ENCODE measurements at regions not wholly inside any gene's neighbourhood (a gene's known extent, or its start where the extent isn't known, plus 50 kb on each side); places are given as distances from the start of the nearest gene placed in this dataset.

DNA sequence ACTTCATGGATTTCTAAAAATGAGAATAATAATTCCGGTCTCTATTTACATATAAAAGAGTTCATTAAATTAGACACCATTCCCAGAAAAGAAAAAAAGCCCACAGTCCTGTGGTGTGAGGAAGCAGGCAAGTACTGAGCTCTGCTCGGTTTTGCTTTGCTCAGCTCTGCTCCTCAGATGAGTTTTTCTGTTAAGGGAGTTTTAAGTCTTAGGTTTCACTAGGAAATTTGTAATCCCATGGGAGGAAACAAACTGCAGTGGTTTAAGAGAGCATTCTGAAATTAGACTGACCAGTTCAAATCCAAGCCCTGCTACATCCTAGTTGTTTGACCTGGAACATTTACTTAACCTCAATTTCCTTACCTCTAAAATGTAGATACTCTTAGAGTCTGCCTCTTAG, 338.6 kb upstream of the MMADHC start:
- TF ChIP-seq, protein P1, sequence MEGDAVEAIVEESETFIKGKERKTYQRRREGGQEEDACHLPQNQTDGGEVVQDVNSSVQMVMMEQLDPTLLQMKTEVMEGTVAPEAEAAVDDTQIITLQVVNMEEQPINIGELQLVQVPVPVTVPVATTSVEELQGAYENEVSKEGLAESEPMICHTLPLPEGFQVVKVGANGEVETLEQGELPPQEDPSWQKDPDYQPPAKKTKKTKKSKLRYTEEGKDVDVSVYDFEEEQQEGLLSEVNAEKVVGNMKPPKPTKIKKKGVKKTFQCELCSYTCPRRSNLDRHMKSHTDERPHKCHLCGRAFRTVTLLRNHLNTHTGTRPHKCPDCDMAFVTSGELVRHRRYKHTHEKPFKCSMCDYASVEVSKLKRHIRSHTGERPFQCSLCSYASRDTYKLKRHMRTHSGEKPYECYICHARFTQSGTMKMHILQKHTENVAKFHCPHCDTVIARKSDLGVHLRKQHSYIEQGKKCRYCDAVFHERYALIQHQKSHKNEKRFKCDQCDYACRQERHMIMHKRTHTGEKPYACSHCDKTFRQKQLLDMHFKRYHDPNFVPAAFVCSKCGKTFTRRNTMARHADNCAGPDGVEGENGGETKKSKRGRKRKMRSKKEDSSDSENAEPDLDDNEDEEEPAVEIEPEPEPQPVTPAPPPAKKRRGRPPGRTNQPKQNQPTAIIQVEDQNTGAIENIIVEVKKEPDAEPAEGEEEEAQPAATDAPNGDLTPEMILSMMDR (IDR thresholded peaks at IDR 0.05; ENCODE audit: insufficient read depth, low read depth, low read length) = no peak
- DNase-seq (ENCODE audit: low read depth) = no peak
- no peak overlapping the region for H3K4me3 ChIP-seq (ENCODE audit: low read depth, low read length)

DNA sequence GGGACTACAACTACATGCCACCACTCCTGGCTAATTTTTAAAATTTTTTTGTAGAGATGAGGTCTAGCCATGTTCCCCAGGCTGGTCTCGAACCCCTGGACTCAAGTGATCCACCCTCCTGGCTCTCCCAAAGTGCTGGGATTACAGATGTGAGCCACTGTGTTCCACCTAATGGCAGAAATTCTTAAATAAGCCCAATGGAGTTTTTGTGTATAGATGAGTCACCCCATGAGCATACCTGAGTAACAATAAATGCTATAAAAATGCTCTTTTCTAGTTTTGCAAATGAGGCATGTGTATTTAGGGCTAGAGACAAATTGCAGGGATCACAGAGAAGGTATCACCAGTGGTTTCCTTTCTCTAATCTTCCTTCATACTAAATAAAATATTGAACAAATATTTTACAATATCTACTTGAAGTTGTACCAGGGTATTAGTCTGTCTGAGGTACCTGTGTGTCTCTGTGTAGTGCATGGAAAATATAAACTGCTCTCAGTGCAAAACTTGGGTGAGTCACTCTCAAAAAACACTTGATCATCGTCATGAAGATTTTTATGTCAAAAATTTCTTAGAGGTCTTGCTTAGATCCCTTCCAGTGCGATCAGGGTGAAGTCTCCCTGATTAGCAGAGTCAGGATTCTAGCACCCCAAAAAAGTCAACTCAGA, 337.1 kb upstream of the MMADHC start:
- DNase-seq (ENCODE audit: low read depth) = no peak
- TF ChIP-seq, protein P1 (IDR thresholded peaks at IDR 0.05; ENCODE audit: insufficient read depth, low read depth, low read length) = no peak
- no peak overlapping the region for H3K4me3 ChIP-seq (ENCODE audit: low read depth, low read length)

DNA sequence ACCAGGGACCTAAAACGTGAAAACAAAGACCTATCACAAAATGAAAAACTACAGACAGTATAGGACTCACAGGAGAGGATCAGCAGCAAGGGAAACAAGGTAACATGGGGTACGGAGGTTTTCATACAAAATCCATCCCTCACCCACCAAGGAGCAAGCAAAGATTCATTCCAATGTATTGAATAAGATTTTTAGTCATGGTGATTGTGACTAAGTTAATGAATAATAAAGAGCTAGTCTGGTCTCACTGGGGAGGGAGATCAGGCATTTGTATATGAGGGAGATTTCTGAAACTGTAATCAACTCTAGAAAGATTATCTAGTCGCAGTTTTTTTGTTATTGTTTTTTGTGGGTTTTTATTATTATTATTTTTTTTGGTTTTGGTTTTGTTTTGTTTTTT, 336.5 kb upstream of the MMADHC start:
- TF ChIP-seq, protein P1 (IDR thresholded peaks at IDR 0.05; ENCODE audit: insufficient read depth, low read depth, low read length) = no peak
- no peak overlapping the region for H3K4me3 ChIP-seq (ENCODE audit: low read depth, low read length)
- DNase-seq (ENCODE audit: low read depth) = no peak

DNA sequence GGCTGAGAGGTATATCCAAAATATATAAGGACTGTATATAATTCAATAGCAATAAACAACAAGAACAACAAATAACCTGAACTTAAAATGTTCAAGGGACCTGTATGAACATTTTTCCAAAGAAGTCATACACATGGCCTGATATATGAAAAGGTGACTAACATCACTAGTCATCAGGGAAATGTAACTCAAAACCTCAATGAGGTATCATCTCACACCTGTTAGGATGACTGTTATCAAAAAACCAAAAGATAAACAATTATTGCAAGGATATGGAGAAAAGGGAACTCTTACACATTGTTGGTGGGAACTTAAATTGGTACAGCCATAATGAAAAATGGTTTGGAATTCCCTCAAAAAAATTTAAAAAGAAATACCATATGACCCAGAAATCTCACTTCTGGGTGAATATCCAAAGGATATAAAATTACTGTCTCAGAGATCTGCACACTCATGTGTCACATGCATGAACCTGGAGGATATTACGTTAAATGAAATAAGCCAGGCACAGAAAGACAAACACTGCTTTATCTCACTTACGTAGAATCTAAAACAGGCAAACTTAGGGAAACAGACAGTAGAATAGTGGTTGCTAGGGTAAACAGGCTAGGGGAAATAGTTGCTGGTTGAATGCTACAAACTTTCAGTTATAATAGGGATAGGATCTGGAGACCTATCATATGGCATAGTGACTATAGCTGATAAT, 334.5 kb upstream of the MMADHC start:
- TF ChIP-seq, protein P1 (IDR thresholded peaks at IDR 0.05; ENCODE audit: insufficient read depth, low read depth, low read length) = no peak
- no peak overlapping the region for H3K4me3 ChIP-seq (ENCODE audit: low read depth, low read length)
- DNase-seq (ENCODE audit: low read depth) = no peak

DNA sequence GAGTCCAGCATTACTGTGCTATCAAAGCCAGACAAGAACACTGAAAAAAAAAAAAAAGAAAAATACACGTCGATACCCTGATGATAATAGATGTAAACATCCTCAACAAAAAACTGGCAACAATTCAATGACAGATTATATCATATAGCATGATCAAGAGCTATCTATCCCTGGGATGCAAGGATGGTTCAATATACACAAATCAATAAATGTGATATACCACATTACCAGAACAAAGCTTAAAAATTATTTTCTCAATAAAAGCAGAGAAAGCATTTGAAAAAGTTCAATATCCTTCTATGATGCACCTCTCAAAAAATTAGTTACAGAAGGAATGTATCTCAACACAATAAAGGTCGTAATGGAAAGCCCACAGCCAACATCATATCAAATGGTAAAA, 332.8 kb upstream of the MMADHC start:
- H3K4me3 ChIP-seq (ENCODE audit: low read depth, low read length) = no peak overlapping the region
- no peak for DNase-seq (ENCODE audit: low read depth)
- TF ChIP-seq, protein P1 (IDR thresholded peaks at IDR 0.05; ENCODE audit: insufficient read depth, low read depth, low read length) = no peak

DNA sequence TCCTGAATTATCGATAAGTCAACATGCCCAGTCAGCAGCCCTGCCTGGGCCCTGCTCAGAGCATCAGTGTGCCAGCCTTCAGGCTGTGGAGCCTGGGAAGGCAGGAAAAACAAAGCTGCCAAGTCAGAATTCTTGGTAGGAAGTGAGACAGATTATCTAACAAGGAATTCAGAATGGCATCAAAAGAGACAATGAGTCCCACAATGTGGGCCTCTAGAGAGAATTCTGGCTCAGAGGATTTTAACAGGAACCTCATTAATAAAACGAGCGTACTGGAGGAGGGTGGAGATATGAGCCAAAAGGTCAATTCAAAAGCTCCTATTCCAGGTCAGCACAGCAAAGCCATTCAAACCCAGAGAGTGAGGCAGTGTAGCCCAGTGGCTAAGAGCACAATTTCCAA, 327.6 kb upstream of the MMADHC start:
- TF ChIP-seq, protein P1 (IDR thresholded peaks at IDR 0.05; ENCODE audit: insufficient read depth, low read depth, low read length) = no peak
- DNase-seq (ENCODE audit: low read depth) = no peak
- H3K4me3 ChIP-seq (ENCODE audit: low read depth, low read length) = no peak overlapping the region
